CD4-positive, alpha-beta T cell (primary cell): ENCODE measurements at regions not wholly inside any gene's neighbourhood (a gene's known extent, or its start where the extent isn't known, plus 50 kb on each side); places are given as distances from the start of the nearest gene placed in this dataset.

ENCODE experiments used
- ATAC-seq: fragments of 200-7000 bp; cut with Tn5 transposase; one replicate; pipeline ENCODE4 v1.10.0; 2022; ENCODE audit warnings: mild to moderate bottlenecking; ENCODE audit not compliant: poor library complexity
- CTCF ChIA-PET: fragments of 350-600 bp; sonication (Branson Sonifier 250); formaldehyde crosslinking; loops from one replicate; lab custom pipeline; 2021; ENCODE audit warnings: antibody characterized with exemption, inconsistent platforms; lab: Charles Lee
- POLR2A ChIA-PET: fragments of 350-600 bp; sonication (Branson Sonifier 250); formaldehyde crosslinking; loops from one replicate; lab custom pipeline; 2021; ENCODE audit warnings: antibody characterized with exemption, inconsistent platforms; lab: Charles Lee
- DNase-seq, 14 experiments: peaks; one replicate each; pipeline ENCODE4 v3.0.0-alpha.2; 2013 to 2020; ENCODE audit warnings: mixed read lengths in 2 of 14
- H3K27ac ChIP-seq, 2 donors: one replicate each; pipeline versions ENCODE4 v1.5.1 to v1.7.0; 2013; ENCODE audit warnings: low read length in 2 of 2, low read depth in 1 of 2, mild to moderate bottlenecking in 1 of 2
- H3K27me3 ChIP-seq, 2 experiments: 1 replicate in 1 of 2; 2 replicates in 1 of 2; pipeline versions ENCODE4 v1.6.1 to v1.7.0; 2013; ENCODE audit warnings: low read length in 2 of 2, control low read depth in 1 of 2, mild to moderate bottlenecking in 1 of 2, moderate library complexity in 1 of 2; ENCODE audit not compliant: insufficient read depth in 2 of 2, control insufficient read depth in 1 of 2
- H3K36me3 ChIP-seq: one replicate; pipeline ENCODE4 v1.6.1; 2013; ENCODE audit warnings: low read length, control low read depth; ENCODE audit not compliant: insufficient read depth
- H3K4me1 ChIP-seq: one replicate; pipeline ENCODE4 v1.6.1; 2013; ENCODE audit warnings: low read length, control low read depth; ENCODE audit not compliant: insufficient read depth
- H3K4me3 ChIP-seq: one replicate; pipeline ENCODE4 v1.5.1; 2013; ENCODE audit warnings: mild to moderate bottlenecking, low read length, moderate library complexity
- H3K9me3 ChIP-seq, 2 experiments: 1 replicate in 1 of 2; 2 replicates in 1 of 2; pipeline versions ENCODE4 v1.6.1 to v1.7.0; 2013; ENCODE audit warnings: low read length in 2 of 2, mild to moderate bottlenecking in 2 of 2, control low read depth in 1 of 2, moderate library complexity in 1 of 2; ENCODE audit not compliant: control insufficient read depth in 1 of 2, insufficient read depth in 1 of 2
- H3K27ac Mint-ChIP-seq: one replicate; pipeline ENCODE4 v1.8.0; 2020; ENCODE audit warnings: mixed read lengths
- H3K27me3 Mint-ChIP-seq: one replicate; pipeline ENCODE4 v1.8.0; 2021; ENCODE audit warnings: mixed read lengths
- H3K36me3 Mint-ChIP-seq: one replicate; pipeline ENCODE4 v1.8.0; 2021; ENCODE audit warnings: low read depth, mixed read lengths
- H3K4me1 Mint-ChIP-seq: one replicate; pipeline ENCODE4 v1.8.0; 2021; ENCODE audit warnings: low read depth, mixed read lengths
- H3K4me3 Mint-ChIP-seq: one replicate; pipeline ENCODE4 v1.8.0; 2020; ENCODE audit warnings: mild to moderate bottlenecking, mixed read lengths
- H3K9me3 Mint-ChIP-seq: one replicate; pipeline ENCODE4 v1.8.0; 2020; ENCODE audit warnings: mixed read lengths
- intact Hi-C, 2 experiments: fragments of 100-400 bp; cut with DNase I in 1 of 2; cut with micrococcal nuclease in 1 of 2; formaldehyde crosslinking; loops; one replicate each; pipeline versions ENCODE4 v1.15.1 to v1.9.0; 2023 to 2025; cut with DNase I, micrococcal nuclease
- TF ChIP-seq, protein P1 (sequence below): fragments of 200-600 bp; IDR thresholded peaks from one replicate; pipeline ENCODE4 v1.8.0; 2022; ENCODE audit warnings: antibody characterized with exemption, mild to moderate bottlenecking

DNA sequence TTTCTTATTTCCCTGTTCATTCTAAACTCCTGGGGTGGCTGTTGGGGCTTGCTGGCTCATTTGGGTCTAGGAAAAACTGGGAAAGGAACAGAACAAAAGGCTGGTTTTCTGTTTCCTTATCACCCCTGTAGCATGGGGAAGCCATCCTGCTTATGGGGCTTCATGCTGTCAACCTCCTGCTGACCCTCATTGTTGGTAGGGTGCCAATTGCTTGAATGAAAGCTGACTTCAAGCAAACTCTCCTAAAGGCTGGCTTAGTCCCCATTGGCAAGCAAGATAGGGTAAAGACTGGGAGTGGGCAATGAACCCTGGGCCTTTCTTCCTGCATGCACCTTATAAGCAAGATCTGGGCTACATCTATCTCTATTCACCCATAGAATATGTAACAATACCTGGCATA lies 511.6 kb downstream of the DMAC1 start:
- POLR2A ChIA-PET, result no interaction called here

DNA sequence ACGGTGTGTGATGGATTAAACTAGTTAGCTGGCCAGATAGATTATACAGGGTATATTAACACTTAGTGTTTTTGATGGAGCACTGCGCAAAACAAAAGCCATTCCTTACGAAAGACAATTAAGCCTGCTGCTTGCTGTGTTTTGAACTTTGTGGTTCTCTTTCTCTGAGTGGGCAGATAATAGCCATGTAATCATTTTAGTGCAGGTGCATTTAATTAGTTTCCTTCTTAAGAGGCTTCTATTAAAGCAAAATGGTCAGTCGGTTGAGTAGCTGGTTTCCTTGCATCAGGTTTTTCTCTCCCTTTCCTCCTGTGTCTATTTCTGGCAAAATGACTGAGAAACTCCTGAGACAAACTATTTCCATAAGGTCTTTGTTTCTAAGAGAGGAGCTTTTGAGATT lies 512.5 kb downstream of the DMAC1 start:
- Mint-ChIP-seq H3K9me3 (peaks cover 4% of the 10 kb centered on the region), H3K4me3 (no peak overlapping the region), H3K27ac (no peak overlapping the region), H3K36me3 (no peaks in the 10 kb centered on the region), H3K4me1 (no peaks in the 10 kb centered on the region), H3K27me3 (peaks cover 13% of the 10 kb centered on the region)
- no peak for DNase-seq
- TF ChIP-seq, protein P1, sequence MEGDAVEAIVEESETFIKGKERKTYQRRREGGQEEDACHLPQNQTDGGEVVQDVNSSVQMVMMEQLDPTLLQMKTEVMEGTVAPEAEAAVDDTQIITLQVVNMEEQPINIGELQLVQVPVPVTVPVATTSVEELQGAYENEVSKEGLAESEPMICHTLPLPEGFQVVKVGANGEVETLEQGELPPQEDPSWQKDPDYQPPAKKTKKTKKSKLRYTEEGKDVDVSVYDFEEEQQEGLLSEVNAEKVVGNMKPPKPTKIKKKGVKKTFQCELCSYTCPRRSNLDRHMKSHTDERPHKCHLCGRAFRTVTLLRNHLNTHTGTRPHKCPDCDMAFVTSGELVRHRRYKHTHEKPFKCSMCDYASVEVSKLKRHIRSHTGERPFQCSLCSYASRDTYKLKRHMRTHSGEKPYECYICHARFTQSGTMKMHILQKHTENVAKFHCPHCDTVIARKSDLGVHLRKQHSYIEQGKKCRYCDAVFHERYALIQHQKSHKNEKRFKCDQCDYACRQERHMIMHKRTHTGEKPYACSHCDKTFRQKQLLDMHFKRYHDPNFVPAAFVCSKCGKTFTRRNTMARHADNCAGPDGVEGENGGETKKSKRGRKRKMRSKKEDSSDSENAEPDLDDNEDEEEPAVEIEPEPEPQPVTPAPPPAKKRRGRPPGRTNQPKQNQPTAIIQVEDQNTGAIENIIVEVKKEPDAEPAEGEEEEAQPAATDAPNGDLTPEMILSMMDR, result no peak
- POLR2A ChIA-PET, result no interaction called here
- CTCF ChIA-PET, result no interaction called here
- H3K27ac ChIP-seq, result no peak overlapping the region
- H3K4me3 ChIP-seq, result no peak overlapping the region
- intact Hi-C loops, result no loop called here
- H3K27me3 ChIP-seq, result peaks cover 0 to 5% of the 10 kb centered on the region in 2 experiments
- H3K36me3 ChIP-seq, result no peaks in the 10 kb centered on the region
- ATAC-seq, result no peak
- peaks cover 0 to 8% of the 10 kb centered on the region in 2 experiments for H3K9me3 ChIP-seq
- no peaks in the 10 kb centered on the region for H3K4me1 ChIP-seq

More for the DNA sequence above, 511.6 kb downstream of the DMAC1 start:
- Histone ChIP-seq H3K9me3 (peaks cover 0 to 6% of the 10 kb centered on the region in 2 experiments), H3K36me3 (no peaks in the 10 kb centered on the region), H3K4me3 (no peak overlapping the region), H3K27ac (no peak overlapping the region), H3K4me1 (no peaks in the 10 kb centered on the region), H3K27me3 (peaks cover 0 to 5% of the 10 kb centered on the region in 2 experiments)
- DNase-seq (no peak), ATAC-seq (no peak)
- Mint-ChIP-seq H3K4me1 (no peaks in the 10 kb centered on the region), H3K27me3 (peaks cover 13% of the 10 kb centered on the region), H3K36me3 (no peaks in the 10 kb centered on the region), H3K27ac (no peak overlapping the region), H3K4me3 (no peak overlapping the region), H3K9me3 (no peaks in the 10 kb centered on the region)
- TF ChIP-seq, protein P1, result no peak
- CTCF ChIA-PET, result no interaction called here
- intact Hi-C loops, result no loop called here

DNA sequence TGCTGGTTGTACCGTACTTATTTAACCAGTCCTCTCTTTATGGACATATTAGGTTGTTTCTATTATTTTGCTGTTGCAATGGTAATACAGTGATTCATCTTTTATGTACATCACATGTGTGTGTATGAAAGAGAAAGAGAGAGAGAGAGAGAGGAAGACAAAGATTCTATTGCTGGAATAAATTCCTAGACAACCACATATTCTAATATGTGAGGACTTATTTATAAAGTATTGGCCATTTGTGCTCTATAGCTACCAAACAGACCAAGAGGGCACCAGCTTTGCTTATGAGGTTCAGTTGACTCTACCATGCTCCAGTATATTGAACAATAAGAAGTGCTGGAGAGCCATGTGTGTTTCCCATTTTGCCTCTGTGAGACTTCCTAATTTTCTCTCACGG lies 513.5 kb downstream of the DMAC1 start:
- H3K27me3 Mint-ChIP-seq, result peaks cover 13% of the 10 kb centered on the region
- no peak for ATAC-seq

More for the DNA sequence above, 513.5 kb downstream of the DMAC1 start:
- Histone ChIP-seq H3K36me3 (no peaks in the 10 kb centered on the region), H3K9me3 (peaks cover 0 to 8% of the 10 kb centered on the region in 2 experiments), H3K27me3 (peaks cover 0 to 5% of the 10 kb centered on the region in 2 experiments), H3K4me1 (no peaks in the 10 kb centered on the region), H3K27ac (no peak overlapping the region), H3K4me3 (no peak overlapping the region)
- Mint-ChIP-seq H3K4me3 (no peak overlapping the region), H3K9me3 (peaks cover 5% of the 10 kb centered on the region), H3K36me3 (no peaks in the 10 kb centered on the region), H3K4me1 (no peaks in the 10 kb centered on the region), H3K27ac (no peak overlapping the region)
- ChIA-PET CTCF (no interaction called here), POLR2A (no interaction called here)
- DNase-seq, result no peak
- TF ChIP-seq, protein P1, result no peak
- intact Hi-C loops, result no loop called here
